SK-N-MC (cell line): ENCODE measurements at regions not wholly inside any gene's neighbourhood (a gene's known extent, or its start where the extent isn't known, plus 50 kb on each side); places are given as distances from the start of the nearest gene placed in this dataset.

ENCODE experiments used
- EZH2 ChIP-seq: fragments of 200-600 bp; sonication (generic); IDR thresholded peaks from one replicate; pipeline ENCODE4 v1.6.1; 2017; ENCODE audit warnings: antibody characterized with exemption
- FOXP2 ChIP-seq: optimal IDR thresholded peaks from 2 replicates; pipeline ENCODE3; 2011; ENCODE audit warnings: mild to moderate bottlenecking, moderate library complexity; ENCODE audit not compliant: insufficient read depth; ENCODE audit errors: extremely low read length, control extremely low read depth
- POLR2AphosphoS5 ChIP-seq: IDR thresholded peaks from 2 replicates; pipeline ENCODE4 v1.6.1; 2012; ENCODE audit warnings: mild to moderate bottlenecking, low read depth, low read length, borderline replicate concordance

DNA sequence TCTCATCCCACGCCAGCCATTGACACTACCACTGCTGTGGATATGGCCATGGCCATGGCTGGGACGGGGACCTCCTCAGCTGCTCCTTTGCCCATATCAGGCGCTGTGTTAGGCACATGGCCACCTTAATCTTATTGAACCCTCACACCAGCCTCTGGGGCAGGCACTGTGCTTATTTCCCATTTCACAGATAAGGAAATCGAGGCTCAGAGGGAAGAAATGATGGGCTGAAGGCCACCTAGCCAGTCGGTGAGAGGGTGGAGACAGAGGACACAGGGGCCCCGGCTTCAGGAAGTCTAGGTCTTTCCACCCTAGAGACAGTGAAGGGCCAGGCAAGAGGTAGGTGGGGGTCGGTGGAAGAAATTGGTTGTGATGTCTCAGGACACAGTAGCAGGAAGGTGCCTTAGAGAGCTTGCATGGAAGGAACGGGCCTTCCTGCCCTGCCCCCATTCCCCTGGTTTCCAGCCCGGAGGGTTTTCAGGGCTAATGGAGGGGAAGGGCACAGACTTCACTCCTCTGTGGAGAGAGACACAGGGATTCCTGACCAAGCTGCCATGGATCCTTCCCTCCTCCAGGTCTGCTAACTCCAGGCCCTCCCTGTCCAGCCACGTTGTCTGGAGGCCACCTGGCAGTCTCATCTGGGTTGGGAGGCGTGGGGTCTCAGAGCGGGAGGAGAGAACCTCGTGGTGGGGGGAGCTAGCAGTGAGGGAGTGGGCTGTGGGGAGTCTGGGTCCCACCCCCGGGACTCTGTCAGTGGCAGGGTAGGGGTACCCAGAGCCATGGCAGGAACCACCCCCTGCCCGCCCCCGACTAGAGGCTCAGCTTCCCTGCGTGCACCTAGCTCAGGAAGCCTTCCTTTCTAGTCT is 120.4 kb downstream of the VEGFA start:
- no peak for TF ChIP-seq EZH2
- no peak for TF ChIP-seq POLR2AphosphoS5
- no peak for TF ChIP-seq FOXP2
